Gastroesophageal sphincter (tissue), 4 donors: ENCODE measurements at regions not wholly inside any gene's neighbourhood (a gene's known extent, or its start where the extent isn't known, plus 50 kb on each side); places are given as distances from the start of the nearest gene placed in this dataset.

Source experiments
- ATAC-seq: fragments of 150-250 bp; one replicate; pipeline ENCODE4 v1.9.1; 2016; ENCODE audit warnings: mild to moderate bottlenecking, moderate library complexity
- H3K27ac ChIP-seq, 4 donors: fragments of 200-600 bp; sonication (generic) in 3 of 4; 1 replicate in 3 of 4; 2 replicates in 1 of 4; pipeline ENCODE4 v1.5.1; 2016 to 2019
- H3K27me3 ChIP-seq: fragments of 200-600 bp; sonication (generic); one replicate; pipeline ENCODE4 v1.5.1; 2019
- H3K36me3 ChIP-seq, 2 donors: fragments of 200-600 bp; sonication (generic); one replicate each; pipeline ENCODE4 v1.5.1; 2019; ENCODE audit warnings: control low read depth in 1 of 2
- H3K4me1 ChIP-seq, 3 donors: fragments of 200-600 bp; sonication (generic); 1 replicate in 2 of 3; 2 replicates in 1 of 3; pipeline ENCODE4 v1.5.1; 2016 to 2019; ENCODE audit warnings: control low read depth in 2 of 3
- H3K4me3 ChIP-seq, 2 donors: fragments of 200-600 bp; sonication (generic); one replicate each; pipeline ENCODE4 v1.5.1; 2019; ENCODE audit warnings: mild to moderate bottlenecking in 1 of 2, moderate library complexity in 1 of 2
- H3K9me3 ChIP-seq, 3 donors: fragments of 200-600 bp; sonication (generic); one replicate each; pipeline ENCODE4 v1.5.1; 2017 to 2019; ENCODE audit warnings: control low read depth in 2 of 3
- EP300 ChIP-seq: sonication (generic); formaldehyde crosslinking; IDR thresholded peaks from one replicate; pipeline ENCODE4 v1.6.1; 2017; ENCODE audit warnings: antibody characterized with exemption, mild to moderate bottlenecking
- POLR2A ChIP-seq, 2 donors: fragments of 450-650 bp; IDR thresholded peaks; one replicate each; pipeline ENCODE4 v1.6.1; 2017; ENCODE audit warnings: antibody characterized with exemption in 2 of 2, mild to moderate bottlenecking in 2 of 2, moderate library complexity in 1 of 2
- POLR2AphosphoS5 ChIP-seq: sonication (generic); formaldehyde crosslinking; IDR thresholded peaks from one replicate; pipeline ENCODE4 v1.6.1; 2017; ENCODE audit warnings: antibody characterized with exemption
- WGBS, 2 donors: methylation state at CpG; one replicate each; pipeline ENCODE4 v1.1.5; 2018; ENCODE audit warnings: low coverage in 1 of 2; 5-methylcytosine and 5-hydroxymethylcytosine counted together
- TF ChIP-seq, protein P1 (sequence below), 4 experiments: fragments of 200-600 bp in 2 of 4; fragments of 450-650 bp in 2 of 4; sonication (generic) in 1 of 4; IDR thresholded peaks; one replicate each; pipeline ENCODE4 v1.5.1; 2017 to 2019; ENCODE audit warnings: antibody characterized with exemption in 4 of 4, mild to moderate bottlenecking in 2 of 4, moderate library complexity in 2 of 4

DNA sequence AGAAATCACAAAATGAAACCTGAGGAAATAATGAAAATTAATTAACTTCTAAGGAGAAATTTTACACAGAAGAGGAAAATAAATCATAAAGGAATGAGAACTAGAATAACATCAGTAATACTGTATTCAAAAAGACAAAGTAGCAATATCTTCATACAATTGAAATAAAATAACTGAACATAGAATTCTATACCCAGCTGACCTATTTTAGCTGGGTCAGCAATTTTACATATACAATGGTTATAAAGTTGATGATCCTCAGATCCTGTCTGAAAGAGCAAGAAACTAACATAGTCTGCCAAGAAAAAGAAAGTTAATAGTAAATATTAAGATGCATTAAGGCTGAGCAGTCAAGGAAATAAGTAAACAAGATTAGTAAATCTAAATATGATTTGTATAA lies 93.0 kb upstream of the P3H2 start:
- no peak for TF ChIP-seq EP300
- TF ChIP-seq, protein P1, sequence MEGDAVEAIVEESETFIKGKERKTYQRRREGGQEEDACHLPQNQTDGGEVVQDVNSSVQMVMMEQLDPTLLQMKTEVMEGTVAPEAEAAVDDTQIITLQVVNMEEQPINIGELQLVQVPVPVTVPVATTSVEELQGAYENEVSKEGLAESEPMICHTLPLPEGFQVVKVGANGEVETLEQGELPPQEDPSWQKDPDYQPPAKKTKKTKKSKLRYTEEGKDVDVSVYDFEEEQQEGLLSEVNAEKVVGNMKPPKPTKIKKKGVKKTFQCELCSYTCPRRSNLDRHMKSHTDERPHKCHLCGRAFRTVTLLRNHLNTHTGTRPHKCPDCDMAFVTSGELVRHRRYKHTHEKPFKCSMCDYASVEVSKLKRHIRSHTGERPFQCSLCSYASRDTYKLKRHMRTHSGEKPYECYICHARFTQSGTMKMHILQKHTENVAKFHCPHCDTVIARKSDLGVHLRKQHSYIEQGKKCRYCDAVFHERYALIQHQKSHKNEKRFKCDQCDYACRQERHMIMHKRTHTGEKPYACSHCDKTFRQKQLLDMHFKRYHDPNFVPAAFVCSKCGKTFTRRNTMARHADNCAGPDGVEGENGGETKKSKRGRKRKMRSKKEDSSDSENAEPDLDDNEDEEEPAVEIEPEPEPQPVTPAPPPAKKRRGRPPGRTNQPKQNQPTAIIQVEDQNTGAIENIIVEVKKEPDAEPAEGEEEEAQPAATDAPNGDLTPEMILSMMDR (IDR thresholded peaks at IDR 0.05): no peak
- no peak for TF ChIP-seq POLR2A (IDR thresholded peaks at IDR 0.05)
- TF ChIP-seq POLR2AphosphoS5: no peak
- no peak for ATAC-seq
- H3K9me3 ChIP-seq: no peaks in the 10 kb centered on the region
- no peak overlapping the region for H3K4me3 ChIP-seq
- H3K27ac ChIP-seq: no peak overlapping the region
- H3K36me3 ChIP-seq: no peaks in the 10 kb centered on the region
- H3K4me1 ChIP-seq: no peaks in the 10 kb centered on the region
- no peaks in the 10 kb centered on the region for H3K27me3 ChIP-seq

DNA sequence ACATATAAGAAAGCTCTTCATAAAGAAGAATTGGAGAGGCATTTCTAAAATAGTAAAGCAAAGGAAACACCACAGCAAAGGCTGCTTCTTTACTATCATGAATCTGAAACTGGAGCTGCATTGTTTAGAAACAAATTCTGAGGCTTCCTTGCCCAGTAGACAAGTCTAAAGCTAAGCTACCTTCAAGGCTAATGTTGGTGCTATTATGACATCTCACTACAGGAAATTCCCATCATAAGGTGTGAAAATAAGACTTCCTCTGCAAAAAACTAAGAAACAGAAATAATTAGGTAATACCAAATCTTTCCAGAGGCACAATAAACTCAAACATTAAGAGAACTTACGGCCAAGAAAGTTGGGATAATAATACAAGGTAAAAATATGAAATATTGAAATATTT lies 89.9 kb upstream of the P3H2 start:
- TF ChIP-seq, protein P1 (IDR thresholded peaks at IDR 0.05): no peak
- TF ChIP-seq POLR2A (IDR thresholded peaks at IDR 0.05): no peak
- TF ChIP-seq EP300: no peak
- TF ChIP-seq POLR2AphosphoS5: no peak
- no peaks in the 10 kb centered on the region for H3K9me3 ChIP-seq
- no peaks in the 10 kb centered on the region for H3K4me1 ChIP-seq
- no peak overlapping the region for H3K27ac ChIP-seq
- H3K27me3 ChIP-seq: no peaks in the 10 kb centered on the region
- ATAC-seq: no peak
- H3K4me3 ChIP-seq: no peak overlapping the region
- 75 to 76% methylated on average over 1 of the region's 1 CpG for WGBS, 2 donors
- H3K36me3 ChIP-seq: no peaks in the 10 kb centered on the region

- Histone ChIP-seq H3K4me1 (no peaks in the 10 kb centered on the region), H3K27ac (no peak overlapping the region), H3K36me3 (no peaks in the 10 kb centered on the region), H3K9me3 (no peaks in the 10 kb centered on the region), H3K27me3 (no peaks in the 10 kb centered on the region), H3K4me3 (no peak overlapping the region)
- no peak for ATAC-seq
- TF ChIP-seq, protein P1 (IDR thresholded peaks at IDR 0.05): no peak
- no peak for TF ChIP-seq POLR2AphosphoS5
- TF ChIP-seq EP300: no peak
- TF ChIP-seq POLR2A (IDR thresholded peaks at IDR 0.05): no peak
- 0 to 14% methylated on average over 1 of the region's 1 CpG for WGBS, 2 donors
These were observed 88.8 kb upstream of the P3H2 start for GRCh38 chr3:190209533-190209932.

- TF ChIP-seq, protein P1 (IDR thresholded peaks at IDR 0.05): no peak
- H3K36me3 ChIP-seq: no peaks in the 10 kb centered on the region
- no peak overlapping the region for H3K27ac ChIP-seq
- H3K4me3 ChIP-seq: no peak overlapping the region
- H3K27me3 ChIP-seq: no peaks in the 10 kb centered on the region
- no peak for ATAC-seq
- H3K4me1 ChIP-seq: no peaks in the 10 kb centered on the region
- no peaks in the 10 kb centered on the region for H3K9me3 ChIP-seq
- WGBS, 2 donors: 88 to 93% methylated on average over 1 of the region's 1 CpG
These were observed 87.5 kb upstream of the P3H2 start for GRCh38 chr3:190208196-190208595.

DNA sequence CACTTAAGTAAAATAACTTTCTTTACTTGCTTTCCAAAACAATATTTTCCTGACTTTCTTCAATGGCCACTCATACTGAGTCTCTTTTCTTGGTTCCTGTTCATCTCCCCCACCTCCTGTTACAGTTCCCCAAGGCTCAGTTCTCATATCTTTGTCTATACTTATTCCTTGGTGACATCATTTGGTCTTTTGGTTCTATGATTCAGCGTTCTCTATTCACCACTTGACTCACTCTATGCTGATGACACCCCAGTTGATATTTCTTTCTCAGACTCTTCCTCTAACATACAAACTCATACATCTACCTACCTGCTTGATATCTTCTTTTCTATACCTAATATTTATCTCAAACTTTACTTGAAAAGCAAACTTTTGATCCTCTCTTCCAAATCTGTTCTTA lies 85.0 kb upstream of the P3H2 start:
- WGBS, 2 donors: 50 to 55% methylated on average over 1 of the region's 1 CpG
- H3K9me3 ChIP-seq: no peaks in the 10 kb centered on the region
- no peak for ATAC-seq
- H3K4me1 ChIP-seq: no peaks in the 10 kb centered on the region
- H3K27me3 ChIP-seq: no peaks in the 10 kb centered on the region
- H3K27ac ChIP-seq: no peak overlapping the region
- H3K36me3 ChIP-seq: no peaks in the 10 kb centered on the region
- TF ChIP-seq, protein P1 (IDR thresholded peaks at IDR 0.05): no peak
- no peak for TF ChIP-seq POLR2AphosphoS5
- TF ChIP-seq POLR2A (IDR thresholded peaks at IDR 0.05): no peak
- no peak for TF ChIP-seq EP300
- H3K4me3 ChIP-seq: no peak overlapping the region
